GM21825 (cell line): ENCODE measurements at regions not wholly inside any gene's neighbourhood (a gene's known extent, or its start where the extent isn't known, plus 50 kb on each side); places are given as distances from the start of the nearest gene placed in this dataset.

Experiments used
- ATAC-seq: cut with Tn5 transposase; IDR thresholded peaks from one replicate; pipeline ENCODE4 v1.9.1; 2021; ENCODE audit warnings: mild to moderate bottlenecking, moderate library complexity; ENCODE audit not compliant: unreplicated experiment

- ATAC-seq = no peak
These were observed 72.3 kb downstream of the LINC00237 start for GRCh38 chr20:21033817-21034216.

- ATAC-seq = no peak
These were observed 74.5 kb downstream of the LINC00237 start for GRCh38 chr20:21031666-21032065.

GRCh38 chr20:21029341-21029740, 76.8 kb downstream of the LINC00237 start:
- no peak for ATAC-seq

GRCh38 chr20:21028921-21029320, 77.2 kb downstream of the LINC00237 start:
- ATAC-seq = no peak

GRCh38 chr20:21028436-21028835, 77.7 kb downstream of the LINC00237 start:
- no peak for ATAC-seq

GRCh38 chr20:21027569-21027968, 78.6 kb downstream of the LINC00237 start:
- ATAC-seq = no peak

GRCh38 chr20:21026951-21027350, 79.2 kb downstream of the LINC00237 start:
- ATAC-seq = no peak

GRCh38 chr20:21024420-21024819, 81.7 kb downstream of the LINC00237 start:
- no peak for ATAC-seq

GRCh38 chr20:21022925-21023324, 83.2 kb downstream of the LINC00237 start:
- ATAC-seq = no peak

- ATAC-seq = no peak
These were observed 84.7 kb downstream of the LINC00237 start for GRCh38 chr20:21021472-21021790.

- no peak for ATAC-seq
These were observed 85.3 kb downstream of the LINC00237 start for GRCh38 chr20:21020659-21021471.

GRCh38 chr20:21019814-21020658, 86.1 kb downstream of the LINC00237 start:
- ATAC-seq = no peak

GRCh38 chr20:21019468-21019813, 86.7 kb downstream of the LINC00237 start:
- ATAC-seq = no peak

- no peak for ATAC-seq
These were observed 87.6 kb downstream of the LINC00237 start for GRCh38 chr20:21018576-21018975.

- no peak for ATAC-seq
These were observed 88.6 kb downstream of the LINC00237 start for GRCh38 chr20:21017528-21018085.

GRCh38 chr20:21016751-21017150, 89.4 kb downstream of the LINC00237 start:
- no peak for ATAC-seq

- no peak for ATAC-seq
These were observed 91.6 kb downstream of the LINC00237 start for GRCh38 chr20:21014528-21014927.

- no peak for ATAC-seq
These were observed 97.2 kb downstream of the LINC00237 start for GRCh38 chr20:21008951-21009350.

- no peak for ATAC-seq
These were observed 99.5 kb downstream of the LINC00237 start for GRCh38 chr20:21006611-21007010.

- ATAC-seq = no peak
These were observed 101.6 kb downstream of the LINC00237 start for GRCh38 chr20:21004386-21005076.

- ATAC-seq = no peak
These were observed 102.3 kb downstream of the LINC00237 start for GRCh38 chr20:21003902-21004301.
